HG02870 (cell line): ENCODE measurements at regions not wholly inside any gene's neighbourhood (a gene's known extent, or its start where the extent isn't known, plus 50 kb on each side); places are given as distances from the start of the nearest gene placed in this dataset.

Source experiments
- ATAC-seq: cut with Tn5 transposase; IDR thresholded peaks from one replicate; pipeline ENCODE4 v1.9.1; 2021; ENCODE audit warnings: mild to moderate bottlenecking, moderate library complexity; ENCODE audit not compliant: unreplicated experiment

DNA sequence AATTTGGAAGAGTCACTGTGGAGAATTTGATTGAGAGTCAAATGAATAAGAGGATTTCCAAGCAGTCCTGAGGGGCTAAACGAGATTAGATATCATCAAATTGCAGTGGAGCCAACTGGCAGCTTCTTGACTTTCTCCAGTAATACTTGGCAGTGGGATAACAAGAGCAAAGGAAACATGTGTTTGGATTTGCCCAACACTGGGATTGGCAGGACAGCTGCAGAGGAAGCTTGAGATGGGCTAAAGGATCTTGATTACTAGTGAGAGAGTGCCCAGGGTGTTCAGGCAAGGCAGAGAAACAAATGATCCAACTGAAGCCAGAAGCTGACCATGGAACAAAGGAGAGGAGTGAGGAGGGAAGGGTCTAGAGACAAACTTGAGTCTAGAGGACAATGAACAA lies 356.0 kb upstream of the ISL1 start:
- ATAC-seq = no peak

DNA sequence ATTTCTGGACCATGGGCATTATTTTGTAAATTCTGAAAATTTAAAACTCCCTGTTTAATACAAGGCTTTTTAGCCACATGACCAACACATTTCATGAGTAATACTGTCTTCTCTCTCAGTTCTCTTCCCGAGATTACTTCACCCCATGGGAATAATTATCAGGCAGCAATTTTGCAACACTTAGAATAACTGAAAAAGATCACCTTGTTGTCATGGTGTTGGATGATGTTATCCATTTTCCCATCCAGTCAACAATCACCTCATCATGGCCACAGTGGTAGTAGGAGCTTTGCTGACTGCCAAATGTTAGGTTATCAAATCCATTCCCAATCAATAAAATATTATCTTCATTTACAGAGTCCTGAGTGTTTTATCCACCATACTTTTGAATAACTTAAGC lies 354.9 kb upstream of the ISL1 start:
- no peak for ATAC-seq

DNA sequence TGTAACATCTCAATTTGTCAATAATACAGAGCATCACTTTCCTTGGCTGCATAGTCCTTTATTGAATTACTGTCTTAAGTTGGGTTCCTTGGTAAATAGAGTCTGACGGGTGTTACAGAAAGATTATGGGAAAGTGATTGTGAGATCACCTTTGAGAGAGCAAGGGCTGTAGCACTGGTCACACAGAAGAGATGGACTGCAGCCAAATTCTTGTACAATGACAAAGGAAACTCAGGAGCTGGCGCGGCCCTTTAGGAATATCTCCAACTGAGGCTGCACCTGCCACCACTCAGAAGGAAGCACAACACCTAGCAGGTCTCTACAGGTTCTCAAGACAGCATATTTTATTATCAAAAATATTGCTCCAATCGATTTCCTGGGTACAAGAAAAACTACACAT lies 350.0 kb upstream of the ISL1 start:
- no peak for ATAC-seq

GRCh38 chr5:51034222-51034901 lies 348.9 kb upstream of the ISL1 start:
- no peak for ATAC-seq

- ATAC-seq = no peak
These were observed 343.6 kb upstream of the ISL1 start for GRCh38 chr5:51039424-51040329.

GRCh38 chr5:51043745-51044144 lies 339.5 kb upstream of the ISL1 start:
- no peak for ATAC-seq

DNA sequence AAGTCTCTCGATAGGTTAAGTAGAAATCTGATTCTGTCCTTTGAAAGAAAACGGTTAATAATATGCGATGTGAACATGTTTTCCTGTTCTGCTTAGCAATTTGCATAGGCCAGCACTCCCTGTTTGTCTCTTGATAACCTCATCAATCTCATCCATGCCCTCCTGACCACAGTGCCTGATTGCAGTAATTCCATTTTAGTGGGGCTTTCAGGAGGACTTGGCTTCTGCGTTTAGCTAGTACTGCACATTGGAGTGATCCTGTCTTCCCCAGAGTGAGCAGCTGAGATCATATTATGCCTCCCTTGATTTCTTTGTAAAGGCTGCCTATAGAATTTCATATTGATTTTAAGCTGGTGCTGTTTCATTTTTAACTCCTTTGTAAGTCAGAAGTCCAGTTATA lies 335.9 kb upstream of the ISL1 start:
- ATAC-seq = no peak

DNA sequence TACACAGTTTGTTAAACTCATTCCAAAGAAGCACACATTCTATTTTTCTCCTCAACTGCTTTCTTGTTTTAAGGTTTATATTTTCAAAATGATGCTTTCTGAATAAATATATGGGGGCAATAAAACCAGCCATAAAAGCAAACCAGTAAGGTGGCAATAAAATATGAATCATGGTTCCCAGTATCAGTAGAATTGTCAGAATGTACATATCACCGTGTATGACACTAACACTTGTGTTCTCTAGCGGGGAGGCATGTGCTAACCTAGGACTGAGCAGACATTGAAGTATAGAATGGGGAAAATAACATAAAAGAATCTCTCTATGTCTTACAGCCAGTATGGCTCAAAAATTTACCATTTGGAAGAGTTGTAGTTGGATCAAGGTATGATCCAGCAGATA lies 329.9 kb upstream of the ISL1 start:
- no peak for ATAC-seq

DNA sequence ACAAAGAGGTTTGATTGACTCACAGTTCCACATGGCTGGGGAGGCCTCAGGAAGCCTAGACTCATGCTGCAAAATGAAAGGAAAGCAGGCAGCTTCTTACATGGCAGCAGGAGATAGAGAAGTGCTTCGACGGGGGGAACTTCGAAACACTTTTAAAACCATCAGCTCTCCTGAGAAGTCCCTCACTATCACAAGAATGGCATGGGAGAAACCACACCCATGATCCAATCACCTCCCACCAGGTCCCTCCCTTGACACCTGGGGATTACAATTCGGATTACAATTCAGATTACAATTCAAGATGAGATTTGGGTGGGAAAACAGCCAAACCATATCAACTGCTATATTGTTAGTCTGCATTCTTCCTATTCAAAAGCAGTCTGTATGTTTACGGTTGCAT lies 322.3 kb upstream of the ISL1 start:
- no peak for ATAC-seq

- ATAC-seq = no peak
These were observed 310.3 kb upstream of the ISL1 start for GRCh38 chr5:51072937-51073336.

DNA sequence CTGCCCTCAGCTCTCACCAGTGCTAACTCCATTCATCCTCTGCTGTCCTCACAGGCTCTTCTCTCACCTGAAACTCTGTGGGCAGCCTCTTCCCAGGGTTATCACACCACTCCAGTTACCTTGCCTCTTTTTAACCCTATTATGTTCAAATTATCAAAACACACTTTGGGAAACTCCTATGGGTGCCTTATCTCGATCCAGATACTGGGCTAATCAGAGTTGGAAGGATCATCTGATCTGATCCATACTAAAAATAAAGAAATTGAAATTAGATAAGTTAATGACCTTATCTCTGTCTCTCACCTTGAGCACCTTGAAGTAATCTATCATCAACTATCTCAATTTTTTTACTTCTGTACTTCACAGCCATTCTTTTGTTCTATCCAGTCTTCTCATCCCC lies 300.5 kb upstream of the ISL1 start:
- ATAC-seq = no peak

- no peak for ATAC-seq
These were observed 291.4 kb upstream of the ISL1 start for GRCh38 chr5:51091816-51092215.

GRCh38 chr5:51095486-51095885 lies 287.8 kb upstream of the ISL1 start:
- ATAC-seq = no peak

- ATAC-seq = no peak
These were observed 286.4 kb upstream of the ISL1 start for GRCh38 chr5:51096859-51097258.

DNA sequence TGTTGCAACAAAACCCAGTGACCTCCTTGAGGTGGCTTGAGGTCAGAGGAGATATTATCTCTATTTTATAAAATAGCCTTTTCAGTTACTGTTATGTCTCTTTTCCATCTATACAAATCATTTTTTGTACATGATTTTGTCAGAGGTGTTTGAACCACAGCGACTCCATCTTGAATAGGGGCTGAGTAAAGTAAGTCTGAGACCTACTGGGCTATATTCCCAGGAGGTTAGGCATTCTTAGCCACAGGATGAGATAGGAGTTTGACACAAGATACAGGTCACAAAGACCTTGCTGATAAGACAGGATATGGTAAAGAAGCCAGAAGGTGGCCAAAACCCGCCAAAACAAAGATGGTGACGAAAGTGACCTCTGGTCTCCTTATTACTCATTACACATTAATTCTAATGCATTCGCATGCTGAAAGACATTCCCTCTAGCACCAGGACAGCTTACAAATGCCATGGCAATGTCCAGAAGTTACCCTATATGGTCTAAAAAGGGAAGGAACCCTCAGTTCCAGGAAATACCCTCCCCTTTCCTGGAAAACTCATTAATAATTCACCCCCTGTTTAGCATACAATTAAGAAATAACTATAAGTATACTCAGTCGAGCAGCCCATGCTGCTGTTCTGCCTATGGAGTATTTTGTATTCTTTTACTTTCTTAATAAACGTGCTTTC lies 283.9 kb upstream of the ISL1 start:
- ATAC-seq = no peak

GRCh38 chr5:51104556-51104955 lies 278.7 kb upstream of the ISL1 start:
- ATAC-seq = no peak

DNA sequence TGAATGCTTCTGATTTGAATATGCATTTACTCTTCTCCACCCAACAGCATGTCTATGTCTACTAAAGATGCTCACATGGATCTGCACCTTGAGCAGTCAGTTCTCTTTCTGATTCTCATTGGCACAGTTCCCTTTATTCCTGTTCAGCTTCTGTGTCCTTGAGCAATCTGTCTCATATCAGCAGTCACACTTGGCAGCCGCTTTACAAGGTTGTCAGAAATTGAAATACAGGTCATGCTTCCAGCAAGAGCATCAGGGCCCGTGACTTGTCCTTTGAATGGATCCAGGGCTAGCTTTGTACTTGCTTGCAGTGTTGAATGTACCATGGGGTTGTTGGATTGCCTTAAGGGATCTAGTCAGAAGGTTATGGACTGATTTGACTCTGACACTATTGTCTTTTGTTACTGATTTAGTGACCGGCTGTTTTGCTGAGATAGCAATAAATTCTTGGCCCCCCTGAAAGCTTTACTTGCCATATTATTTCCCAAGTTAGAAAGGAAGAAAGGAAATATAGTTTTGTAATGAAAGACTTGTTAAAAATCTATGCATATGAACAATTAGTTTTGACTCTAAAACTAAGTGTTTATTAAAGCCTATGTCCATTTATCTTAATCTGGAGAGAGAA lies 273.4 kb upstream of the ISL1 start:
- ATAC-seq = no peak

DNA sequence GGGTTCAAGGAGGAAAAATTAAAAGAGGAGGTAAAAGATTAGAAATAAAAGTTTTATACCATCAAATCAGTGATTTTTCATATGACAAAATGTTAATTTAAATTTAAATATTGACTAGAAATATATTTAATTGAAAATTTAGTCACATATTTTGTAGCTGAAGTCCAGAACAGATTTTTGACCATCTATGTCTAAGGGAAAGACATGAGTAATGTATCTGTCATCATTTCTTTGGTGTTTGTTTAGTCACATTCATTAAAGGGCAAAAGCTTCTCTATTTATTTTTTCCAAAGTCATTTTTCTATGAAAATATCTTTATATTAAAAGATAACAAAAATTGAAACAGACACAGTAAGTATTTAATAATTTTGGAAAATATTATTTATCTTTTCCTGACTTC lies 252.0 kb upstream of the ISL1 start:
- ATAC-seq = no peak

DNA sequence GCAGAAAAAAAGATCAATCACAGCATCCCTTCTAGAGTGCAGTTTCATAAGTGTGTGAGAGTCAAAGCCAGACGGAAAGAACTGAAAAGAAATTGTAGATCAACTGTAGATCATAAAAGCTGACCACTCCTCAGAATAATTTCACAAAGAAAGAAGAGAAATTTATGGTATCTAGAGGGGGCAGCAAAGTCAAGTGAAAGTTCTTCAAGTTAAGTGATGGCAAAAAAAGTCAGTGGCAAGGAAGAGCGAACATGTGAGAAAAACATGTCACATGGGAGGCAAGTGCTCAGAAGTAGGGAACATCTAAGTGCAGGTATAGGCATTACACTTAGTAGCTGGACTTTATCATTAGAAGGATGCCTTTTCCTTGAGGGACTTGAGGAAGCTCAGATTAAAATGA lies 245.1 kb upstream of the ISL1 start:
- ATAC-seq = no peak

- no peak for ATAC-seq
These were observed 234.8 kb upstream of the ISL1 start for GRCh38 chr5:51148437-51148836.

DNA sequence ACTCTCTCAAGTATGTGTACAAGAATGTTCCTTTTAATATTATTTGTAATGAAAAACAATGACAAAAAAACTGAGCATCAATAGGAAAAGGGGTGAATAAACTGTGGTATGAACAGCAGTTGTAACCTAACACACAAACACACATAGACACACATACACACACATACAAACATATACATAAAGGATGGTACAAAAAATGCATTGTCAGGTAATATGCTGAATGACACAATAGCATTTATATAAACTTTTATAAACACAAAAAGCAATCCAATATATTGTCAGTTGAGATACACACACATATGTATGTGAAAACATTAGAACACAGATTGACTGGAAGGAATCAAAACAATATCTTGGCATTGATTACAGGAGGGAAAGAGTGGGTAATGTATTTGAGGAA lies 227.0 kb upstream of the ISL1 start:
- ATAC-seq = no peak
